ENCODE measurements at regions not wholly inside any gene's neighbourhood (a gene's known extent, or its start where the extent isn't known, plus 50 kb on each side); places are given as distances from the start of the nearest gene placed in this dataset.

GRCh38 chr3:41031401-41031800, 167.9 kb upstream of the CTNNB1 start:
- H3K36me3 ChIP-seq (ENCODE audit: insufficient read depth, low read length), result no peaks in the 10 kb centered on the region
- Mint-ChIP-seq H3K36me3 (no peaks in the 10 kb centered on the region), H3K4me1 (no peaks in the 10 kb centered on the region), H3K9me3 (no peaks in the 10 kb centered on the region), H3K27ac (no peak overlapping the region), H3K27me3 (peaks cover 9 to 21% of the 10 kb centered on the region in 2 donors), H3K4me3 (no peak overlapping the region)
- no peaks in the 10 kb centered on the region for H3K4me1 ChIP-seq (ENCODE audit: insufficient read depth, low read length)
- ChIA-PET POLR2A (no interaction called here), CTCF (no interaction called here)
- no peak overlapping the region for H3K4me3 ChIP-seq (ENCODE audit: low read length)
- no peak overlapping the region for H3K27ac ChIP-seq (ENCODE audit: low read depth, low read length)
- H3K9me3 ChIP-seq (ENCODE audit: low read length), result no peaks in the 10 kb centered on the region
- H3K27me3 ChIP-seq (ENCODE audit: insufficient read depth, low read length, poor library complexity, severe bottlenecking), result no peaks in the 10 kb centered on the region
- no peak for DNase-seq

GRCh38 chr3:41033956-41034519, 165.3 kb upstream of the CTNNB1 start:
- H3K27ac Mint-ChIP-seq, result no peak overlapping the region
- H3K36me3 ChIP-seq (ENCODE audit: insufficient read depth, low read length), result no peaks in the 10 kb centered on the region
- no peaks in the 10 kb centered on the region for H3K9me3 ChIP-seq (ENCODE audit: low read length)
- H3K9me3 Mint-ChIP-seq, result no peaks in the 10 kb centered on the region
- H3K27me3 Mint-ChIP-seq, result peaks cover 9 to 27% of the 10 kb centered on the region in 2 donors
- H3K4me1 Mint-ChIP-seq, result no peaks in the 10 kb centered on the region
- no peaks in the 10 kb centered on the region for H3K4me1 ChIP-seq (ENCODE audit: insufficient read depth, low read length)
- no peak overlapping the region for H3K27ac ChIP-seq (ENCODE audit: low read depth, low read length)
- no peak overlapping the region for H3K4me3 Mint-ChIP-seq
- no peaks in the 10 kb centered on the region for H3K36me3 Mint-ChIP-seq
- POLR2A ChIA-PET, result no interaction called here
- CTCF ChIA-PET, result no interaction called here
- no peak overlapping the region for H3K4me3 ChIP-seq (ENCODE audit: low read length)
- no peak for DNase-seq
- no peaks in the 10 kb centered on the region for H3K27me3 ChIP-seq (ENCODE audit: insufficient read depth, low read length, poor library complexity, severe bottlenecking)

- Mint-ChIP-seq H3K27ac (no peak overlapping the region), H3K4me3 (no peak overlapping the region), H3K4me1 (no peaks in the 10 kb centered on the region), H3K36me3 (no peaks in the 10 kb centered on the region), H3K27me3 (peaks cover 9 to 28% of the 10 kb centered on the region in 2 donors), H3K9me3 (no peaks in the 10 kb centered on the region)
- CTCF ChIA-PET, result no interaction called here
- H3K36me3 ChIP-seq (ENCODE audit: insufficient read depth, low read length), result no peaks in the 10 kb centered on the region
- no peaks in the 10 kb centered on the region for H3K4me1 ChIP-seq (ENCODE audit: insufficient read depth, low read length)
- POLR2A ChIA-PET, result no interaction called here
- H3K9me3 ChIP-seq (ENCODE audit: low read length), result no peaks in the 10 kb centered on the region
- no peak overlapping the region for H3K4me3 ChIP-seq (ENCODE audit: low read length)
- no peak for DNase-seq
- H3K27me3 ChIP-seq (ENCODE audit: insufficient read depth, low read length, poor library complexity, severe bottlenecking), result no peaks in the 10 kb centered on the region
- no peak overlapping the region for H3K27ac ChIP-seq (ENCODE audit: low read depth, low read length)
Measured at GRCh38 chr3:41035456-41036022, 163.8 kb upstream of the CTNNB1 start.

GRCh38 chr3:41037651-41038334, 161.5 kb upstream of the CTNNB1 start:
- H3K27me3 Mint-ChIP-seq, result peaks cover 12 to 36% of the 10 kb centered on the region in 2 donors
- CTCF ChIA-PET, result no interaction called here
- DNase-seq, result no peak

GRCh38 chr3:41040256-41040655, 159.0 kb upstream of the CTNNB1 start:
- Mint-ChIP-seq H3K9me3 (no peaks in the 10 kb centered on the region), H3K27me3 (peaks cover 6 to 30% of the 10 kb centered on the region in 2 donors), H3K27ac (no peak overlapping the region), H3K36me3 (no peaks in the 10 kb centered on the region), H3K4me1 (no peaks in the 10 kb centered on the region), H3K4me3 (no peak overlapping the region)
- Histone ChIP-seq H3K4me3 (ENCODE audit: low read length) (no peak overlapping the region), H3K27ac (ENCODE audit: low read depth, low read length) (no peak overlapping the region), H3K36me3 (ENCODE audit: insufficient read depth, low read length) (no peaks in the 10 kb centered on the region), H3K27me3 (ENCODE audit: insufficient read depth, low read length, poor library complexity, severe bottlenecking) (no peaks in the 10 kb centered on the region), H3K9me3 (ENCODE audit: low read length) (no peaks in the 10 kb centered on the region), H3K4me1 (ENCODE audit: insufficient read depth, low read length) (no peaks in the 10 kb centered on the region)
- POLR2A ChIA-PET, result interaction anchor here (0.6 kb wide), 1 partner anchor 986 kb away, joined by 7 read pairs; no protein-coding TSS in a partner anchor
- CTCF ChIA-PET, result no interaction called here
- DNase-seq, result no peak

More at GRCh38 chr3:41037651-41038334, 161.5 kb upstream of the CTNNB1 start:
- no peak overlapping the region for H3K27ac Mint-ChIP-seq
- POLR2A ChIA-PET, result no interaction called here
- no peaks in the 10 kb centered on the region for H3K27me3 ChIP-seq (ENCODE audit: insufficient read depth, low read length, poor library complexity, severe bottlenecking)
- H3K36me3 Mint-ChIP-seq, result no peaks in the 10 kb centered on the region
- H3K4me3 Mint-ChIP-seq, result no peak overlapping the region
- H3K4me1 ChIP-seq (ENCODE audit: insufficient read depth, low read length), result no peaks in the 10 kb centered on the region
- no peak overlapping the region for H3K27ac ChIP-seq (ENCODE audit: low read depth, low read length)
- no peaks in the 10 kb centered on the region for H3K4me1 Mint-ChIP-seq
- no peaks in the 10 kb centered on the region for H3K9me3 ChIP-seq (ENCODE audit: low read length)
- H3K4me3 ChIP-seq (ENCODE audit: low read length), result no peak overlapping the region
- no peaks in the 10 kb centered on the region for H3K36me3 ChIP-seq (ENCODE audit: insufficient read depth, low read length)
- no peaks in the 10 kb centered on the region for H3K9me3 Mint-ChIP-seq

- Mint-ChIP-seq H3K9me3 (no peaks in the 10 kb centered on the region), H3K4me1 (no peaks in the 10 kb centered on the region), H3K4me3 (no peak overlapping the region), H3K36me3 (no peaks in the 10 kb centered on the region), H3K27ac (no peak overlapping the region), H3K27me3 (peaks cover 6 to 26% of the 10 kb centered on the region in 2 donors)
- no peaks in the 10 kb centered on the region for H3K27me3 ChIP-seq (ENCODE audit: insufficient read depth, low read length, poor library complexity, severe bottlenecking)
- DNase-seq, result no peak
- no peaks in the 10 kb centered on the region for H3K36me3 ChIP-seq (ENCODE audit: insufficient read depth, low read length)
- H3K27ac ChIP-seq (ENCODE audit: low read depth, low read length), result no peak overlapping the region
- H3K4me3 ChIP-seq (ENCODE audit: low read length), result no peak overlapping the region
- ChIA-PET CTCF (no interaction called here), POLR2A (no interaction called here)
- no peaks in the 10 kb centered on the region for H3K9me3 ChIP-seq (ENCODE audit: low read length)
- no peaks in the 10 kb centered on the region for H3K4me1 ChIP-seq (ENCODE audit: insufficient read depth, low read length)
Measured at GRCh38 chr3:41041462-41041861, 157.8 kb upstream of the CTNNB1 start.

GRCh38 chr3:41041899-41042298, 157.4 kb upstream of the CTNNB1 start:
- H3K27ac Mint-ChIP-seq, result no peak overlapping the region
- H3K27me3 ChIP-seq (ENCODE audit: insufficient read depth, low read length, poor library complexity, severe bottlenecking), result no peaks in the 10 kb centered on the region
- no peak for DNase-seq
- no peak overlapping the region for H3K27ac ChIP-seq (ENCODE audit: low read depth, low read length)
- no peaks in the 10 kb centered on the region for H3K9me3 ChIP-seq (ENCODE audit: low read length)
- H3K36me3 ChIP-seq (ENCODE audit: insufficient read depth, low read length), result no peaks in the 10 kb centered on the region
- no peaks in the 10 kb centered on the region for H3K4me1 Mint-ChIP-seq
- H3K36me3 Mint-ChIP-seq, result no peaks in the 10 kb centered on the region
- no peaks in the 10 kb centered on the region for H3K4me1 ChIP-seq (ENCODE audit: insufficient read depth, low read length)
- H3K27me3 Mint-ChIP-seq, result peaks cover 6 to 26% of the 10 kb centered on the region in 2 donors
- no peak overlapping the region for H3K4me3 Mint-ChIP-seq
- ChIA-PET POLR2A (no interaction called here), CTCF (no interaction called here)
- H3K4me3 ChIP-seq (ENCODE audit: low read length), result no peak overlapping the region
- H3K9me3 Mint-ChIP-seq, result no peaks in the 10 kb centered on the region

GRCh38 chr3:41044523-41044922, 154.8 kb upstream of the CTNNB1 start:
- POLR2A ChIA-PET, result no interaction called here
- H3K9me3 Mint-ChIP-seq, result no peaks in the 10 kb centered on the region
- no peak overlapping the region for H3K27ac ChIP-seq (ENCODE audit: low read depth, low read length)

More at GRCh38 chr3:41044523-41044922, 154.8 kb upstream of the CTNNB1 start:
- H3K4me3 Mint-ChIP-seq, result no peak overlapping the region
- no peaks in the 10 kb centered on the region for H3K4me1 Mint-ChIP-seq
- CTCF ChIA-PET, result no interaction called here
- no peaks in the 10 kb centered on the region for H3K27me3 ChIP-seq (ENCODE audit: insufficient read depth, low read length, poor library complexity, severe bottlenecking)
- H3K27ac Mint-ChIP-seq, result no peak overlapping the region
- H3K27me3 Mint-ChIP-seq, result peaks cover 6 to 30% of the 10 kb centered on the region in 2 donors
- no peaks in the 10 kb centered on the region for H3K36me3 Mint-ChIP-seq
- no peaks in the 10 kb centered on the region for H3K9me3 ChIP-seq (ENCODE audit: low read length)
- H3K4me3 ChIP-seq (ENCODE audit: low read length), result no peak overlapping the region
- no peaks in the 10 kb centered on the region for H3K4me1 ChIP-seq (ENCODE audit: insufficient read depth, low read length)
- no peaks in the 10 kb centered on the region for H3K36me3 ChIP-seq (ENCODE audit: insufficient read depth, low read length)
- DNase-seq, result no peak
